ENCODE measurements at regions not wholly inside any gene's neighbourhood (a gene's known extent, or its start where the extent isn't known, plus 50 kb on each side); places are given as distances from the start of the nearest gene placed in this dataset.
A peak's percentile ranks its signal among the peaks of the same experiment; 100 is the strongest.
"Not testable (repeated sequence)": the region's sequence is repeated elsewhere in the genome, so short reads cannot be mapped to it uniquely, and the experiment has no call there.

- H3K27ac ChIP-seq (ENCODE audit: control insufficient read depth, insufficient read depth, low read length); H3K4me3 ChIP-seq (ENCODE audit: control insufficient read depth in 2 of 3, extremely low read depth in 1 of 3, insufficient read depth in 2 of 3, low read depth in 1 of 3, low read length in 3 of 3); H3K9ac ChIP-seq (ENCODE audit: control insufficient read depth, extremely low read depth, insufficient read depth, low read length); H3K36me3 ChIP-seq (ENCODE audit: control insufficient read depth in 2 of 2, extremely low read depth in 1 of 2, insufficient read depth in 2 of 2, low read length in 2 of 2); DNase-seq (ENCODE audit: low read depth, low spot score); H3K27me3 ChIP-seq (ENCODE audit: control insufficient read depth, extremely low read depth, insufficient read depth, low read length); dilution Hi-C loops (cut with MboI; ENCODE audit: extremely low pct_ligation_motif_present, low sequenced_read_pairs); H3K4me1 ChIP-seq (ENCODE audit: control insufficient read depth, extremely low read depth, insufficient read depth, low read length); FAIRE-seq; H3K9me1 ChIP-seq (ENCODE audit: control insufficient read depth, extremely low read depth, insufficient read depth, low read length); H4K20me1 ChIP-seq (ENCODE audit: control insufficient read depth, extremely low read depth, insufficient read depth, low read length); H3K79me2 ChIP-seq (ENCODE audit: control insufficient read depth, insufficient read depth, low read length); H2AFZ ChIP-seq (ENCODE audit: control insufficient read depth, low read length); H3K4me2 ChIP-seq (ENCODE audit: control insufficient read depth, extremely low read depth, insufficient read depth, low read depth, low read length): not testable (repeated sequence)
- H3K9me3 ChIP-seq (ENCODE audit: control insufficient read depth, low read depth, low read length): peaks cover 34% of the 10 kb centered on the region
Measured at GRCh38 chr15:22273185-22273584, 185.5 kb upstream of the GOLGA6L22 start.

DNA sequence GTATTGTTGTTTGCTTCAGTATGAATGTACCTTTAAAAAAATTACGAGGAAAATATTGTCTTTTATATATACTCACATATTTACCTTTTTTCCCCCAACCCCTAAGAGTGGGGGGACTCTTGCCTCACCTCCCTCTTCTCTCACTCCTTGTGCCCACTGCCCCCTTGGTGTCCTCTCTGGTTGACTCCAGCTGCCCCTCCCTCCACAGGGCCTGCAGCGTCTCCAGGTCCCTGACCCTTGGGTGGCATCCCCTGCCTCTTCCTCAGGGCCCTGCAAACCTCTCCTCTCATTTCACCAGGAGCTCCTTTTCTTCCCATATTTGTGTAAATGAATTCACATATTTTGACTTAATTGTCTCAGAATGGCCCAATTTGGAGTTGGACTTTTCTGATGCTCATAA is 184.3 kb upstream of the GOLGA6L22 start:
- H3K4me1 ChIP-seq (ENCODE audit: control insufficient read depth, extremely low read depth, insufficient read depth, low read length); H3K27me3 ChIP-seq (ENCODE audit: control insufficient read depth, extremely low read depth, insufficient read depth, low read length); dilution Hi-C loops (cut with MboI; ENCODE audit: extremely low pct_ligation_motif_present, low sequenced_read_pairs); H4K20me1 ChIP-seq (ENCODE audit: control insufficient read depth, extremely low read depth, insufficient read depth, low read length); H2AFZ ChIP-seq (ENCODE audit: control insufficient read depth, low read length); H3K4me2 ChIP-seq (ENCODE audit: control insufficient read depth, extremely low read depth, insufficient read depth, low read depth, low read length); H3K36me3 ChIP-seq (ENCODE audit: control insufficient read depth in 2 of 2, extremely low read depth in 1 of 2, insufficient read depth in 2 of 2, low read length in 2 of 2); DNase-seq (ENCODE audit: low read depth, low spot score); H3K9ac ChIP-seq (ENCODE audit: control insufficient read depth, extremely low read depth, insufficient read depth, low read length); H3K79me2 ChIP-seq (ENCODE audit: control insufficient read depth, insufficient read depth, low read length); H3K27ac ChIP-seq (ENCODE audit: control insufficient read depth, insufficient read depth, low read length); H3K9me1 ChIP-seq (ENCODE audit: control insufficient read depth, extremely low read depth, insufficient read depth, low read length); H3K4me3 ChIP-seq (ENCODE audit: control insufficient read depth in 2 of 3, extremely low read depth in 1 of 3, insufficient read depth in 2 of 3, low read depth in 1 of 3, low read length in 3 of 3); FAIRE-seq: not testable (repeated sequence)
- H3K9me3 ChIP-seq (ENCODE audit: control insufficient read depth, low read depth, low read length): peaks cover 37% of the 10 kb centered on the region

GRCh38 chr15:22280770-22281169 is 177.9 kb upstream of the GOLGA6L22 start:
- peaks cover 23% of the 10 kb centered on the region for H3K9me3 ChIP-seq (ENCODE audit: control insufficient read depth, low read depth, low read length)
- DNase-seq (ENCODE audit: low read depth, low spot score); H3K79me2 ChIP-seq (ENCODE audit: control insufficient read depth, insufficient read depth, low read length); H3K9ac ChIP-seq (ENCODE audit: control insufficient read depth, extremely low read depth, insufficient read depth, low read length); H4K20me1 ChIP-seq (ENCODE audit: control insufficient read depth, extremely low read depth, insufficient read depth, low read length); H3K9me1 ChIP-seq (ENCODE audit: control insufficient read depth, extremely low read depth, insufficient read depth, low read length); H3K4me3 ChIP-seq (ENCODE audit: control insufficient read depth in 2 of 3, extremely low read depth in 1 of 3, insufficient read depth in 2 of 3, low read depth in 1 of 3, low read length in 3 of 3); H3K36me3 ChIP-seq (ENCODE audit: control insufficient read depth in 2 of 2, extremely low read depth in 1 of 2, insufficient read depth in 2 of 2, low read length in 2 of 2); H3K4me2 ChIP-seq (ENCODE audit: control insufficient read depth, extremely low read depth, insufficient read depth, low read depth, low read length); dilution Hi-C loops (cut with MboI; ENCODE audit: extremely low pct_ligation_motif_present, low sequenced_read_pairs); H2AFZ ChIP-seq (ENCODE audit: control insufficient read depth, low read length); H3K27me3 ChIP-seq (ENCODE audit: control insufficient read depth, extremely low read depth, insufficient read depth, low read length); H3K27ac ChIP-seq (ENCODE audit: control insufficient read depth, insufficient read depth, low read length); FAIRE-seq; H3K4me1 ChIP-seq (ENCODE audit: control insufficient read depth, extremely low read depth, insufficient read depth, low read length): not testable (repeated sequence)

DNA sequence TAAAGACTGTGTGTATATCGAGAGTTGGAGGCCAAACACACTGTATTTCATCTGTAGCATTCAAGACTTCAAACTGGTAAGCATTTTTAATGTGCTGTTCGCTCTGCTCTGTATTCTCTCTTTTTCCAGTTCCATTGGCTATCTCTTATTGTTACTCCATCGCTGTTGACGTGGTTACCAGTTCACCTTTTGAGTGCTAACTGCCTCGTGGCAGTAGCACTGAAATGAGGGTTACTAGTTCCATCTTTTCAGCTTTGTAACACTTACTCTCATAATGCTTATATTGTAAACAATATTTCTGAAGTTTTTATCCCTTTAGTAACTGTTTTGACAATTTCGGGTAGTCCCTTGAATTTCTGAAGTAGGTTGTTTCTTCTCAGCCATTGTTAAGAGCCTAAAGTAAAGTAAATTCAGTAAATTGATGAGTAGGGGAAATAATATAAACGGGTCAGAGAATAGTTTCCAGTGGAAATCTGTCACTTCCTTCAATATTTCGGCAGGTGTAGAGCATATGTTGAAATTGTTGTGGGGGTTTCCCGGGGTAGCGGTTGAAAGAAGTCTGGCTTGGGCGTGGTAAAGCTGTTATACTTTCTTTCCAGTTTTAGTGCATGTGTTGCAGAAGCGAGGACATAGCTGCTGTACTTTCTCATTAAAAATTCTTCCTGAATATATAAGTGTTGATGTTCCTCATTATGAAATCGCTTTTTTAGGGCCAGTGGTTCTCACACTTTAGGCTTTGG is 175.7 kb upstream of the GOLGA6L22 start:
- dilution Hi-C loops (cut with MboI; ENCODE audit: extremely low pct_ligation_motif_present, low sequenced_read_pairs); H3K27me3 ChIP-seq (ENCODE audit: control insufficient read depth, extremely low read depth, insufficient read depth, low read length); H3K9ac ChIP-seq (ENCODE audit: control insufficient read depth, extremely low read depth, insufficient read depth, low read length); DNase-seq (ENCODE audit: low read depth, low spot score); H3K36me3 ChIP-seq (ENCODE audit: control insufficient read depth in 2 of 2, extremely low read depth in 1 of 2, insufficient read depth in 2 of 2, low read length in 2 of 2); H3K79me2 ChIP-seq (ENCODE audit: control insufficient read depth, insufficient read depth, low read length); H3K4me3 ChIP-seq (ENCODE audit: control insufficient read depth in 2 of 3, extremely low read depth in 1 of 3, insufficient read depth in 2 of 3, low read depth in 1 of 3, low read length in 3 of 3); H3K4me2 ChIP-seq (ENCODE audit: control insufficient read depth, extremely low read depth, insufficient read depth, low read depth, low read length); H3K9me1 ChIP-seq (ENCODE audit: control insufficient read depth, extremely low read depth, insufficient read depth, low read length); H2AFZ ChIP-seq (ENCODE audit: control insufficient read depth, low read length); H3K27ac ChIP-seq (ENCODE audit: control insufficient read depth, insufficient read depth, low read length); H3K4me1 ChIP-seq (ENCODE audit: control insufficient read depth, extremely low read depth, insufficient read depth, low read length); H4K20me1 ChIP-seq (ENCODE audit: control insufficient read depth, extremely low read depth, insufficient read depth, low read length): not testable (repeated sequence)
- peaks cover 24% of the 10 kb centered on the region for H3K9me3 ChIP-seq (ENCODE audit: control insufficient read depth, low read depth, low read length)
- peak; percentile 53 for FAIRE-seq

- FAIRE-seq; H3K4me1 ChIP-seq (ENCODE audit: control insufficient read depth, extremely low read depth, insufficient read depth, low read length); H3K27ac ChIP-seq (ENCODE audit: control insufficient read depth, insufficient read depth, low read length); H3K4me2 ChIP-seq (ENCODE audit: control insufficient read depth, extremely low read depth, insufficient read depth, low read depth, low read length); H2AFZ ChIP-seq (ENCODE audit: control insufficient read depth, low read length); H3K36me3 ChIP-seq (ENCODE audit: control insufficient read depth in 2 of 2, extremely low read depth in 1 of 2, insufficient read depth in 2 of 2, low read length in 2 of 2); H4K20me1 ChIP-seq (ENCODE audit: control insufficient read depth, extremely low read depth, insufficient read depth, low read length); H3K9ac ChIP-seq (ENCODE audit: control insufficient read depth, extremely low read depth, insufficient read depth, low read length); H3K27me3 ChIP-seq (ENCODE audit: control insufficient read depth, extremely low read depth, insufficient read depth, low read length); dilution Hi-C loops (cut with MboI; ENCODE audit: extremely low pct_ligation_motif_present, low sequenced_read_pairs); H3K9me1 ChIP-seq (ENCODE audit: control insufficient read depth, extremely low read depth, insufficient read depth, low read length); H3K79me2 ChIP-seq (ENCODE audit: control insufficient read depth, insufficient read depth, low read length); H3K4me3 ChIP-seq (ENCODE audit: control insufficient read depth in 2 of 3, extremely low read depth in 1 of 3, insufficient read depth in 2 of 3, low read depth in 1 of 3, low read length in 3 of 3); DNase-seq (ENCODE audit: low read depth, low spot score): not testable (repeated sequence)
- peaks cover 17% of the 10 kb centered on the region for H3K9me3 ChIP-seq (ENCODE audit: control insufficient read depth, low read depth, low read length)
Measured at GRCh38 chr15:22284795-22285420, 173.8 kb upstream of the GOLGA6L22 start.
